ENCODE measurements at regions not wholly inside any gene's neighbourhood (a gene's known extent, or its start where the extent isn't known, plus 50 kb on each side); places are given as distances from the start of the nearest gene placed in this dataset.
A peak's percentile ranks its signal among the peaks of the same experiment; 100 is the strongest.

GRCh38 chr6:74070091-74070490, 374.1 kb downstream of the CD109 start:
- H3K36me3 Mint-ChIP-seq = no peaks in the 10 kb centered on the region
- no peaks in the 10 kb centered on the region for H3K79me2 ChIP-seq (ENCODE audit: low read depth)
- H3K4me3 Mint-ChIP-seq = no peak overlapping the region
- H3K9me3 ChIP-seq (ENCODE audit: low read depth) = no peaks in the 10 kb centered on the region
- no peak overlapping the region for H3K9ac ChIP-seq
- DNase-seq (ENCODE audit: low spot score) = no peak
- H3K4me1 Mint-ChIP-seq = no peaks in the 10 kb centered on the region
- TF ChIP-seq EZH2phosphoT487 (IDR thresholded peaks at IDR 0.05) (no peak), EZH2 (IDR thresholded peaks at IDR 0.05) (no peak), CTCF (IDR thresholded peaks at IDR 0.05) (no peak)
- H3K9me3 Mint-ChIP-seq = no peaks in the 10 kb centered on the region
- H4K20me1 ChIP-seq (ENCODE audit: low read depth) = no peaks in the 10 kb centered on the region
- no peaks in the 10 kb centered on the region for H3K27me3 ChIP-seq
- no peak overlapping the region for H3K27ac Mint-ChIP-seq
- no peaks in the 10 kb centered on the region for H3K4me1 ChIP-seq
- no peak overlapping the region for H3K4me2 ChIP-seq
- no peaks in the 10 kb centered on the region for H3K36me3 ChIP-seq
- H3F3A ChIP-seq (ENCODE audit: low read depth) = no peaks in the 10 kb centered on the region
- H3K27me3 Mint-ChIP-seq (ENCODE audit: insufficient read depth, low read depth) = peaks cover 3% of the 10 kb centered on the region
- no peak overlapping the region for H2AFZ ChIP-seq (replicated peaks)
- H3K27ac ChIP-seq = no peak overlapping the region
- no peak overlapping the region for H3K4me3 ChIP-seq

GRCh38 chr6:74069089-74069581, 373.1 kb downstream of the CD109 start:
- no peak for DNase-seq (ENCODE audit: low spot score)

GRCh38 chr6:74066168-74066871, 370.3 kb downstream of the CD109 start:
- H3K9ac ChIP-seq = no peak overlapping the region
- H3K4me3 ChIP-seq = no peak overlapping the region
- no peak overlapping the region for H3K4me2 ChIP-seq
- peaks cover 3% of the 10 kb centered on the region for H3K27me3 Mint-ChIP-seq (ENCODE audit: insufficient read depth, low read depth)
- no peaks in the 10 kb centered on the region for H3K27me3 ChIP-seq
- no peaks in the 10 kb centered on the region for H3K36me3 ChIP-seq
- H3K4me1 Mint-ChIP-seq = no peaks in the 10 kb centered on the region
- no peaks in the 10 kb centered on the region for H3F3A ChIP-seq (ENCODE audit: low read depth)
- TF ChIP-seq CTCF (IDR thresholded peaks at IDR 0.05) = no peak
- TF ChIP-seq EZH2phosphoT487 (IDR thresholded peaks at IDR 0.05) = no peak
- TF ChIP-seq EZH2 (IDR thresholded peaks at IDR 0.05) = no peak
- no peaks in the 10 kb centered on the region for H3K79me2 ChIP-seq (ENCODE audit: low read depth)
- H2AFZ ChIP-seq (replicated peaks) = peak overlapping the region; percentile 16
- no peak for DNase-seq (ENCODE audit: low spot score)
- H3K27ac Mint-ChIP-seq = no peak overlapping the region
- H3K4me1 ChIP-seq = no peaks in the 10 kb centered on the region
- H3K9me3 Mint-ChIP-seq = no peaks in the 10 kb centered on the region
- no peaks in the 10 kb centered on the region for H4K20me1 ChIP-seq (ENCODE audit: low read depth)
- no peak overlapping the region for H3K27ac ChIP-seq
- no peak overlapping the region for H3K4me3 Mint-ChIP-seq
- no peaks in the 10 kb centered on the region for H3K9me3 ChIP-seq (ENCODE audit: low read depth)
- H3K36me3 Mint-ChIP-seq = no peaks in the 10 kb centered on the region

More at GRCh38 chr6:74069089-74069581, 373.1 kb downstream of the CD109 start:
- Histone ChIP-seq H4K20me1 (ENCODE audit: low read depth) (no peaks in the 10 kb centered on the region), H3K4me2 (no peak overlapping the region), H3K9ac (no peak overlapping the region), H3K27me3 (no peaks in the 10 kb centered on the region), H3K9me3 (ENCODE audit: low read depth) (no peaks in the 10 kb centered on the region), H3K27ac (no peak overlapping the region), H3K36me3 (no peaks in the 10 kb centered on the region), H3K79me2 (ENCODE audit: low read depth) (no peaks in the 10 kb centered on the region), H3K4me1 (no peaks in the 10 kb centered on the region), H2AFZ (replicated peaks) (no peak overlapping the region), H3F3A (ENCODE audit: low read depth) (no peaks in the 10 kb centered on the region), H3K4me3 (no peak overlapping the region)
- H3K27ac Mint-ChIP-seq = no peak overlapping the region
- no peak overlapping the region for H3K4me3 Mint-ChIP-seq
- TF ChIP-seq EZH2 (IDR thresholded peaks at IDR 0.05) = no peak
- no peak for TF ChIP-seq EZH2phosphoT487 (IDR thresholded peaks at IDR 0.05)
- TF ChIP-seq CTCF (IDR thresholded peaks at IDR 0.05) = no peak
- H3K36me3 Mint-ChIP-seq = no peaks in the 10 kb centered on the region
- H3K4me1 Mint-ChIP-seq = no peaks in the 10 kb centered on the region
- peaks cover 3% of the 10 kb centered on the region for H3K27me3 Mint-ChIP-seq (ENCODE audit: insufficient read depth, low read depth)
- H3K9me3 Mint-ChIP-seq = no peaks in the 10 kb centered on the region
